ENCODE measurements at regions not wholly inside any gene's neighbourhood (a gene's known extent, or its start where the extent isn't known, plus 50 kb on each side); places are given as distances from the start of the nearest gene placed in this dataset.
"Not testable (repeated sequence)": the region's sequence is repeated elsewhere in the genome, so short reads cannot be mapped to it uniquely, and the experiment has no call there.

GRCh38 chr1:96211202-96211601, 510.4 kb upstream of the PTBP2 start:
- Histone ChIP-seq H3K36me3 (ENCODE audit: control insufficient read depth in 2 of 2, insufficient read depth in 2 of 2, low read length in 1 of 2) (no peaks in the 10 kb centered on the region), H3K4me3 (ENCODE audit: low read depth in 1 of 2, low read length in 2 of 2) (no peak overlapping the region), H3K27ac (ENCODE audit: low read depth in 2 of 2, low read length in 1 of 2) (no peak overlapping the region), H3K9me3 (ENCODE audit: control insufficient read depth in 2 of 2, insufficient read depth in 1 of 2, low read depth in 1 of 2, low read length in 1 of 2) (no peaks in the 10 kb centered on the region), H3K4me1 (ENCODE audit: control insufficient read depth in 2 of 2, insufficient read depth in 2 of 2, low read length in 1 of 2) (no peaks in the 10 kb centered on the region), H3K27me3 (ENCODE audit: control insufficient read depth in 1 of 2, insufficient read depth in 2 of 2, low read length in 2 of 2) (no peaks in the 10 kb centered on the region)
- 68 to 88% methylated on average over 2 of the region's 2 CpGs for WGBS, 2 donors

DNA sequence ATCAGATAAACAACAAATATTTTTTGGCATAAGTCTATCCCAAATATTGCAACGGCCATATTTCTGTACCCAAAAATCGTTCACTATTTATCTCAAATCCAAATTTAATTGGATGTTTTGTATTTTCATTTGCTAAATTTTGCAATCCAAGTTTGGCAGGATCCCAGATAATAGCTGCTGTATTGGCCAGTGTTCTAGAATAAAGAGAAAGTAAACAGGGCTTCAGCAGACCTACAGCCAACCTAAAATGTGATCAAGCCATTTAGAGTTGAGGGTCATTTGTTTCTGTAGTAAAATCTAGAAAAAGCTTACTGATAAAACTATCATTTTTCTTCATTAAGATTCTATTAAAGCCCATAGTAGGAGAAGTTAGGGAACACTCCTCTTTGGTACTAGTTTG, 506.6 kb upstream of the PTBP2 start:
- no peak overlapping the region for H3K27ac ChIP-seq (ENCODE audit: low read depth in 2 of 2, low read length in 1 of 2)
- H3K9me3 ChIP-seq (ENCODE audit: control insufficient read depth in 2 of 2, insufficient read depth in 1 of 2, low read depth in 1 of 2, low read length in 1 of 2) = no peaks in the 10 kb centered on the region
- H3K4me1 ChIP-seq (ENCODE audit: control insufficient read depth in 2 of 2, insufficient read depth in 2 of 2, low read length in 1 of 2) = no peaks in the 10 kb centered on the region
- no peak overlapping the region for H3K4me3 ChIP-seq (ENCODE audit: low read depth in 1 of 2, low read length in 2 of 2)
- H3K36me3 ChIP-seq (ENCODE audit: control insufficient read depth in 2 of 2, insufficient read depth in 2 of 2, low read length in 1 of 2) = no peaks in the 10 kb centered on the region
- H3K27me3 ChIP-seq (ENCODE audit: control insufficient read depth in 1 of 2, insufficient read depth in 2 of 2, low read length in 2 of 2) = no peaks in the 10 kb centered on the region
- WGBS, 2 donors = 56 to 59% methylated on average over 2 of the region's 2 CpGs

GRCh38 chr1:96220651-96221050, 500.9 kb upstream of the PTBP2 start:
- Histone ChIP-seq H3K27ac (ENCODE audit: low read depth in 2 of 2, low read length in 1 of 2) (no peak overlapping the region), H3K4me3 (ENCODE audit: low read depth in 1 of 2, low read length in 2 of 2) (no peak overlapping the region), H3K27me3 (ENCODE audit: control insufficient read depth in 1 of 2, insufficient read depth in 2 of 2, low read length in 2 of 2) (no peaks in the 10 kb centered on the region), H3K4me1 (ENCODE audit: control insufficient read depth in 2 of 2, insufficient read depth in 2 of 2, low read length in 1 of 2) (no peaks in the 10 kb centered on the region), H3K36me3 (ENCODE audit: control insufficient read depth in 2 of 2, insufficient read depth in 2 of 2, low read length in 1 of 2) (no peaks in the 10 kb centered on the region), H3K9me3 (ENCODE audit: control insufficient read depth in 2 of 2, insufficient read depth in 1 of 2, low read depth in 1 of 2, low read length in 1 of 2) (no peaks in the 10 kb centered on the region)
- WGBS, 2 donors = 58 to 71% methylated on average over 3 of the region's 3 CpGs

DNA sequence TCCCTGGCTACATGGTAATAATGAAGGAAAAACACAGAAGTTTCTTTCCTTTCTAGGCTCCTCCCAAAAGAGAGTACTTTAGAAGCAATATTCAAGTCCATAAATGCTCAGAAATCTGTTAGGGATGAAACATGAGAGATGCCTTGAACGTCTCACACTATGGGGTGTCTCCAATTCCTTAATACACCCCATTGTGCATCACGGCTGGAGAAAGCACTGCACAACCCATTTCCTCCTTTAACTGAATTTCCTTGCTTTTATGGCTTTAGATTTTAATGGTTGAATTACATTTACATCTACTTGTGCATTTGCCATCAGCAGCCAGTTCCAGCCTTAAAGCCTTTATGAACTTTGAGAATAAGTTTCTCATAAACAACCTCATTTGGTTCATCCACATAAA, 498.9 kb upstream of the PTBP2 start:
- Histone ChIP-seq H3K4me3 (ENCODE audit: low read depth in 1 of 2, low read length in 2 of 2) (no peak overlapping the region), H3K27me3 (ENCODE audit: control insufficient read depth in 1 of 2, insufficient read depth in 2 of 2, low read length in 2 of 2) (no peaks in the 10 kb centered on the region), H3K27ac (ENCODE audit: low read depth in 2 of 2, low read length in 1 of 2) (no peak overlapping the region), H3K4me1 (ENCODE audit: control insufficient read depth in 2 of 2, insufficient read depth in 2 of 2, low read length in 1 of 2) (no peaks in the 10 kb centered on the region), H3K9me3 (ENCODE audit: control insufficient read depth in 2 of 2, insufficient read depth in 1 of 2, low read depth in 1 of 2, low read length in 1 of 2) (no peaks in the 10 kb centered on the region), H3K36me3 (ENCODE audit: control insufficient read depth in 2 of 2, insufficient read depth in 2 of 2, low read length in 1 of 2) (no peaks in the 10 kb centered on the region)
- WGBS, 2 donors = 80 to 87% methylated on average over 2 of the region's 2 CpGs

GRCh38 chr1:96224229-96224628, 497.4 kb upstream of the PTBP2 start:
- not testable (repeated sequence) for H3K4me1 ChIP-seq (ENCODE audit: control insufficient read depth in 2 of 2, insufficient read depth in 2 of 2, low read length in 1 of 2); H3K27me3 ChIP-seq (ENCODE audit: control insufficient read depth in 1 of 2, insufficient read depth in 2 of 2, low read length in 2 of 2); H3K4me3 ChIP-seq (ENCODE audit: low read depth in 1 of 2, low read length in 2 of 2); H3K27ac ChIP-seq (ENCODE audit: low read depth in 2 of 2, low read length in 1 of 2); H3K36me3 ChIP-seq (ENCODE audit: control insufficient read depth in 2 of 2, insufficient read depth in 2 of 2, low read length in 1 of 2); H3K9me3 ChIP-seq (ENCODE audit: control insufficient read depth in 2 of 2, insufficient read depth in 1 of 2, low read depth in 1 of 2, low read length in 1 of 2)
- 88 to 95% methylated on average over 15 to 20 of the region's 20 CpGs for WGBS, 2 donors

GRCh38 chr1:96233422-96233821, 488.2 kb upstream of the PTBP2 start:
- WGBS, 2 donors = 73 to 79% methylated on average over 3 of the region's 3 CpGs
- Histone ChIP-seq H3K27me3 (ENCODE audit: control insufficient read depth in 1 of 2, insufficient read depth in 2 of 2, low read length in 2 of 2) (no peaks in the 10 kb centered on the region), H3K4me3 (ENCODE audit: low read depth in 1 of 2, low read length in 2 of 2) (no peak overlapping the region), H3K4me1 (ENCODE audit: control insufficient read depth in 2 of 2, insufficient read depth in 2 of 2, low read length in 1 of 2) (no peaks in the 10 kb centered on the region), H3K9me3 (ENCODE audit: control insufficient read depth in 2 of 2, insufficient read depth in 1 of 2, low read depth in 1 of 2, low read length in 1 of 2) (no peaks in the 10 kb centered on the region), H3K27ac (ENCODE audit: low read depth in 2 of 2, low read length in 1 of 2) (no peak overlapping the region), H3K36me3 (ENCODE audit: control insufficient read depth in 2 of 2, insufficient read depth in 2 of 2, low read length in 1 of 2) (no peaks in the 10 kb centered on the region)

- 21 to 25% methylated on average over 6 of the region's 6 CpGs for WGBS, 2 donors
- H3K27ac ChIP-seq (ENCODE audit: low read depth in 2 of 2, low read length in 1 of 2) = no peak overlapping the region
- no peaks in the 10 kb centered on the region for H3K27me3 ChIP-seq (ENCODE audit: control insufficient read depth in 1 of 2, insufficient read depth in 2 of 2, low read length in 2 of 2)
- H3K4me3 ChIP-seq (ENCODE audit: low read depth in 1 of 2, low read length in 2 of 2) = no peak overlapping the region
- H3K4me1 ChIP-seq (ENCODE audit: control insufficient read depth in 2 of 2, insufficient read depth in 2 of 2, low read length in 1 of 2) = no peaks in the 10 kb centered on the region
- H3K9me3 ChIP-seq (ENCODE audit: control insufficient read depth in 2 of 2, insufficient read depth in 1 of 2, low read depth in 1 of 2, low read length in 1 of 2) = no peaks in the 10 kb centered on the region
- no peaks in the 10 kb centered on the region for H3K36me3 ChIP-seq (ENCODE audit: control insufficient read depth in 2 of 2, insufficient read depth in 2 of 2, low read length in 1 of 2)
Measured at GRCh38 chr1:96234299-96234698, 487.3 kb upstream of the PTBP2 start.

DNA sequence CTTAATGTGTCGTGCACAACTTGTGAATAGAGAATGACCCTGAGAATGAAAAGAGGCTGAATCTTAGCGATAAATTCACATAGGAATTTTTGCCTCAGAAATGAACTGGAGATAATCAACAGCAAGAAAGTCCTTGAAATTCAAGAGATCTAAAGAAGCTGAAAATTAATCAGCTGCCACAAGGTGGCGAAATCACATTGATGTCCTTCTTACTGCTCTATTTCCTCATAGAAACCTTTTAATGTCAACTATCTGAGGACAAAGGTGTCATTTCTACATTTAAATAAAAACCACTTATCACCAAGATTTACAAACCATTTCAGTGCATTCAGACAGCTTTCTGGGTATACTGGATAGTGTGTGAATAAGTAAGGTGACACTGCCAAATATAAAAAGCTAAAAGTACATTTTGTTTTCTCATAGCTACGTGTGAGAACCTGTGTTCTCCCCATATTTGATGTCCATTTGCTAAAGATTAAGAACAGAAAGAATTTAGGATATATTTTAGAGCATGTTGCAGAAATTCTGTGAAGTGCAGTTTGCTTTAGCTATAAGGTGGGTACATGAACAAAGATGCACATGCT, 485.3 kb upstream of the PTBP2 start:
- H3K27ac ChIP-seq (ENCODE audit: low read depth in 2 of 2, low read length in 1 of 2) = no peak overlapping the region
- H3K9me3 ChIP-seq (ENCODE audit: control insufficient read depth in 2 of 2, insufficient read depth in 1 of 2, low read depth in 1 of 2, low read length in 1 of 2) = no peaks in the 10 kb centered on the region
- H3K36me3 ChIP-seq (ENCODE audit: control insufficient read depth in 2 of 2, insufficient read depth in 2 of 2, low read length in 1 of 2) = no peaks in the 10 kb centered on the region
- H3K27me3 ChIP-seq (ENCODE audit: control insufficient read depth in 1 of 2, insufficient read depth in 2 of 2, low read length in 2 of 2) = no peaks in the 10 kb centered on the region
- WGBS, 2 donors = 23 to 31% methylated on average over 4 of the region's 4 CpGs
- no peak overlapping the region for H3K4me3 ChIP-seq (ENCODE audit: low read depth in 1 of 2, low read length in 2 of 2)
- no peaks in the 10 kb centered on the region for H3K4me1 ChIP-seq (ENCODE audit: control insufficient read depth in 2 of 2, insufficient read depth in 2 of 2, low read length in 1 of 2)

DNA sequence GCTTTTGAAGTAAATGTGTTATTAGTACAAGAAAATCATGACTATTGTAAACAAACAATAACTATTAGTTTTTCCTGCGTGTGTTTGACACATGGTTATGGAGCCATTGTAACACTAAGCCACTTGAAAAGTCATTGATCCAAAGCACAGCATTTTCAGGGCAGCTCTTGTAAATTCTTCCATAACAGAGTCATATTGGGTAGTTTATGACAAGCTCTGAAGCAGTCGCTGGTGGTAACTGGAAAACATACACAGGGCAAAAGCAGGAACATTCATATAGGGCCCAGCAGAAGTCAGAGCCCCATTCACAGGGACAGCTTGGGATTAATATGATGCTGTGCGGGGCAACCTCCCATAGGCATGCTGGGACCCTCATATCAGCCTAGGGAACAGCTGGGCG, 483.2 kb upstream of the PTBP2 start:
- Histone ChIP-seq H3K4me1 (ENCODE audit: control insufficient read depth in 2 of 2, insufficient read depth in 2 of 2, low read length in 1 of 2) (no peaks in the 10 kb centered on the region), H3K27ac (ENCODE audit: low read depth in 2 of 2, low read length in 1 of 2) (no peak overlapping the region), H3K4me3 (ENCODE audit: low read depth in 1 of 2, low read length in 2 of 2) (no peak overlapping the region), H3K36me3 (ENCODE audit: control insufficient read depth in 2 of 2, insufficient read depth in 2 of 2, low read length in 1 of 2) (no peaks in the 10 kb centered on the region), H3K27me3 (ENCODE audit: control insufficient read depth in 1 of 2, insufficient read depth in 2 of 2, low read length in 2 of 2) (no peaks in the 10 kb centered on the region), H3K9me3 (ENCODE audit: control insufficient read depth in 2 of 2, insufficient read depth in 1 of 2, low read depth in 1 of 2, low read length in 1 of 2) (no peaks in the 10 kb centered on the region)
- WGBS, 2 donors = 63 to 65% methylated on average over 4 of the region's 4 CpGs

GRCh38 chr1:96240438-96240837, 481.1 kb upstream of the PTBP2 start:
- Histone ChIP-seq H3K9me3 (ENCODE audit: control insufficient read depth in 2 of 2, insufficient read depth in 1 of 2, low read depth in 1 of 2, low read length in 1 of 2) (no peaks in the 10 kb centered on the region), H3K27ac (ENCODE audit: low read depth in 2 of 2, low read length in 1 of 2) (no peak overlapping the region), H3K36me3 (ENCODE audit: control insufficient read depth in 2 of 2, insufficient read depth in 2 of 2, low read length in 1 of 2) (no peaks in the 10 kb centered on the region), H3K4me3 (ENCODE audit: low read depth in 1 of 2, low read length in 2 of 2) (no peak overlapping the region), H3K27me3 (ENCODE audit: control insufficient read depth in 1 of 2, insufficient read depth in 2 of 2, low read length in 2 of 2) (no peaks in the 10 kb centered on the region), H3K4me1 (ENCODE audit: control insufficient read depth in 2 of 2, insufficient read depth in 2 of 2, low read length in 1 of 2) (no peaks in the 10 kb centered on the region)

Data from esophagus (tissue), 2 donors.